ENCODE measurements at regions not wholly inside any gene's neighbourhood (a gene's known extent, or its start where the extent isn't known, plus 50 kb on each side); places are given as distances from the start of the nearest gene placed in this dataset.

GRCh38 chr16:85999778-86000177 is 100.8 kb downstream of the IRF8 start:
- TF ChIP-seq EZH2 (IDR thresholded peaks at IDR 0.05; ENCODE audit: low read depth) (no peak), CTCF (conservative IDR thresholded peaks at IDR 0.05) (no peak)

Measured in PC-9 (cell line).